BE2C (cell line): ENCODE measurements at regions not wholly inside any gene's neighbourhood (a gene's known extent, or its start where the extent isn't known, plus 50 kb on each side); places are given as distances from the start of the nearest gene placed in this dataset.

ENCODE experiments used
- DNase-seq: peaks from one replicate; pipeline ENCODE4 v3.0.0-alpha.2; 2020
- H3K27me3 ChIP-seq: fragments of 250-450 bp; sonication (Bioruptor Pico); 2 replicates; pipeline ENCODE4 v1.5.1; 2020; ENCODE audit warnings: mild to moderate bottlenecking
- H3K36me3 ChIP-seq: fragments of 250-450 bp; sonication (Bioruptor Pico); 2 replicates; pipeline ENCODE4 v1.5.1; 2020; ENCODE audit warnings: mild to moderate bottlenecking
- H3K4me1 ChIP-seq: fragments of 250-450 bp; sonication (Bioruptor Pico); 2 replicates; pipeline ENCODE4 v1.5.1; 2020
- H3K4me3 ChIP-seq: 2 replicates; pipeline ENCODE4 v1.5.1; 2011; ENCODE audit warnings: low read depth, low read length
- H3K9me3 ChIP-seq: fragments of 250-450 bp; sonication (Bioruptor Pico); 2 replicates; pipeline ENCODE4 v1.5.1; 2020
- TF ChIP-seq, protein P1 (sequence below): IDR thresholded peaks from 2 replicates; pipeline ENCODE4 v1.5.1; 2012; ENCODE audit warnings: mild to moderate bottlenecking, low read depth, low read length

DNA sequence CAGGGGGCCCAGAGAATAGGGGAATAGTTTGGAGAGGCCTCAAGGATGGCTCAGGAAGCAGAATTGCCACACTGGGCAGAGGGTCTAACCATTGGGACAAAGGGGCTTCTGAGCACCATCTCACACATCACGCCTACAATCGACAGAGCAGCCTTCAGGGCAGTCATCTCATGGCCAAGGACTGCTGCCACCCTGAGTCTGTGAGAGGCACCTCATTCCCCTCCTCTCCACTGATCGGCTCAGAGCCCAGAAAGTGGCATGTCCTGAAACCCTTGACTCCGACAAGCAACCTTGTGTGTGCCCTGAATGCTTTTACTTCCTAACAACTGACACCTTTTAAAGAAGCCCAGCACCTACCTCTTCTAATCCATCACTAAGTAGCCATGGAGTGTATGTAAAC, 128.9 kb upstream of the PTPN3 start:
- H3K4me3 ChIP-seq: no peak overlapping the region
- H3K27me3 ChIP-seq: no peaks in the 10 kb centered on the region
- no peaks in the 10 kb centered on the region for H3K9me3 ChIP-seq
- no peaks in the 10 kb centered on the region for H3K4me1 ChIP-seq
- H3K36me3 ChIP-seq: no peaks in the 10 kb centered on the region
- no peak for DNase-seq
- TF ChIP-seq, protein P1, sequence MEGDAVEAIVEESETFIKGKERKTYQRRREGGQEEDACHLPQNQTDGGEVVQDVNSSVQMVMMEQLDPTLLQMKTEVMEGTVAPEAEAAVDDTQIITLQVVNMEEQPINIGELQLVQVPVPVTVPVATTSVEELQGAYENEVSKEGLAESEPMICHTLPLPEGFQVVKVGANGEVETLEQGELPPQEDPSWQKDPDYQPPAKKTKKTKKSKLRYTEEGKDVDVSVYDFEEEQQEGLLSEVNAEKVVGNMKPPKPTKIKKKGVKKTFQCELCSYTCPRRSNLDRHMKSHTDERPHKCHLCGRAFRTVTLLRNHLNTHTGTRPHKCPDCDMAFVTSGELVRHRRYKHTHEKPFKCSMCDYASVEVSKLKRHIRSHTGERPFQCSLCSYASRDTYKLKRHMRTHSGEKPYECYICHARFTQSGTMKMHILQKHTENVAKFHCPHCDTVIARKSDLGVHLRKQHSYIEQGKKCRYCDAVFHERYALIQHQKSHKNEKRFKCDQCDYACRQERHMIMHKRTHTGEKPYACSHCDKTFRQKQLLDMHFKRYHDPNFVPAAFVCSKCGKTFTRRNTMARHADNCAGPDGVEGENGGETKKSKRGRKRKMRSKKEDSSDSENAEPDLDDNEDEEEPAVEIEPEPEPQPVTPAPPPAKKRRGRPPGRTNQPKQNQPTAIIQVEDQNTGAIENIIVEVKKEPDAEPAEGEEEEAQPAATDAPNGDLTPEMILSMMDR: no peak

GRCh38 chr9:109629615-109630014, 131.5 kb upstream of the PTPN3 start:
- no peaks in the 10 kb centered on the region for H3K4me1 ChIP-seq
- TF ChIP-seq, protein P1: no peak
- H3K36me3 ChIP-seq: no peaks in the 10 kb centered on the region
- no peak for DNase-seq
- no peak overlapping the region for H3K4me3 ChIP-seq
- no peaks in the 10 kb centered on the region for H3K27me3 ChIP-seq
- no peaks in the 10 kb centered on the region for H3K9me3 ChIP-seq

- Histone ChIP-seq H3K4me1 (no peaks in the 10 kb centered on the region), H3K36me3 (no peaks in the 10 kb centered on the region), H3K27me3 (no peaks in the 10 kb centered on the region), H3K4me3 (no peak overlapping the region), H3K9me3 (no peaks in the 10 kb centered on the region)
- no peak for DNase-seq
- TF ChIP-seq, protein P1: no peak
Observed at GRCh38 chr9:109632817-109633216, 134.7 kb upstream of the PTPN3 start.

DNA sequence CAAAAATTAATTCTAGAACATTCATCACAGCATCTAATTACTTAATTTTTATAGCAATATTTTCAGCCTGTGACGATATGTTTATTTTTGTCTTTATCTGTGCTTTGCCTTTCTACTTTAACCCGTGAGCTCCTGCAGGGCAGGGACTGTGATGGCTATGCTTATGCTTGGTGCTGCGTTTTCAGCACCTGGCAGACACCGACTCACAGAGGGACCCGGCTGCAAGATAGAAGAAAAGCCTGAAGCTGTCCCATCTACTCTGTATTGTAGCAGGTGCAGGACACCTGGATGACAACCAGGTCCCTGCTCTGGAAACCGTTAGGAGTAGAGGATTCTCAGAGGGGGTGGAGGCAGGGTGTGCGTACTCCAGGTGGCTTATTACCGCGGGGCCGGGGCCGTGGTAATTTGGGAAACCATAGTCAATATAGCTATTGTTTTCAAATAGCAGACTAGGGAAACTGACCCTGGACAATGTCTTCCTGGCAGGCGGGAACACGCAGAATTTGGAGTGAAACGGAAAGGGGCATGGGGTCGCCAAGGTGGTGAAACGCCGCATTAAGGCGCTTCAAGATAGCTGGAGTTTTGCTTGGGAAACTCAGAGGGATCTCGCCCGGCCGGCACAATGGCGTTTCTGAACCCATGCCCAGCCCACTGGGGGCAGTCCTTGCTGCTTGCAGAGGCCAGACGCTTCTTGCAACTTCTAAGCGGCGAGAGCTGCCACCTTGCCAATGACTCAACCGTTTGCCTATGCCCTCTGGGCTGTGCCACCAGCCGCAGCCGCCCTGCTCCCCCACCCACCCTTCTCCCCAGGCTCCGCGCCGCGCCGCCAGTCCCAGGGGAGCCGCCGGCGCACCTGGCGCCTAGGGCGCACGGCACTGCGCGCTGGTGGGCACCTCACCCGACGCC, 140.1 kb upstream of the PALM2AKAP2 start:
- TF ChIP-seq, protein P1: no peak
- peak overlapping the region; percentile 33 for H3K4me3 ChIP-seq
- no peaks in the 10 kb centered on the region for H3K4me1 ChIP-seq
- H3K36me3 ChIP-seq: no peaks in the 10 kb centered on the region
- H3K27me3 ChIP-seq: peaks cover 30% of the 10 kb centered on the region
- DNase-seq: peak; percentile 10
- H3K9me3 ChIP-seq: no peaks in the 10 kb centered on the region

GRCh38 chr9:109640580-109641371, 139.2 kb upstream of the PALM2AKAP2 start:
- Histone ChIP-seq H3K36me3 (no peaks in the 10 kb centered on the region), H3K4me3 (peak overlapping the region; percentile 33), H3K9me3 (no peaks in the 10 kb centered on the region), H3K4me1 (no peaks in the 10 kb centered on the region), H3K27me3 (peaks cover 30% of the 10 kb centered on the region)
- TF ChIP-seq, protein P1: no peak
- DNase-seq: peak; percentile 41

GRCh38 chr9:109641372-109641659, 138.7 kb upstream of the PALM2AKAP2 start:
- Histone ChIP-seq H3K9me3 (no peaks in the 10 kb centered on the region), H3K36me3 (no peaks in the 10 kb centered on the region), H3K4me3 (no peak overlapping the region), H3K27me3 (peaks cover 30% of the 10 kb centered on the region), H3K4me1 (no peaks in the 10 kb centered on the region)
- DNase-seq: no peak
- TF ChIP-seq, protein P1: no peak
